Calu3 (cell line): ENCODE measurements at regions not wholly inside any gene's neighbourhood (a gene's known extent, or its start where the extent isn't known, plus 50 kb on each side); places are given as distances from the start of the nearest gene placed in this dataset.

Source experiments
- BruUV-seq: library from RNA; stranded (reverse); fragments of 400-500 nt; replicated peaks from 2 replicates; lab custom pipeline; 2021; lab: Mats Ljungman, UMichigan
- CTCF ChIA-PET: fragments of 300-600 bp; sonication (Branson Sonifier 250); formaldehyde crosslinking; loops from one replicate; lab custom pipeline; 2022; ENCODE audit warnings: antibody characterized with exemption; lab: Charles Lee
- DNase-seq: peaks from one replicate; pipeline ENCODE4 v3.0.0; 2022
- H3K27ac Mint-ChIP-seq: one replicate; pipeline ENCODE4 v1.8.0; 2022; ENCODE audit warnings: mixed read lengths; ENCODE audit not compliant: unreplicated experiment
- H3K27me3 Mint-ChIP-seq: one replicate; pipeline ENCODE4 v1.8.0; 2022; ENCODE audit warnings: mixed read lengths; ENCODE audit not compliant: unreplicated experiment
- H3K36me3 Mint-ChIP-seq: one replicate; pipeline ENCODE4 v1.8.0; 2022; ENCODE audit warnings: mild to moderate bottlenecking, moderate library complexity, mixed read lengths; ENCODE audit not compliant: insufficient read depth, unreplicated experiment
- H3K4me1 Mint-ChIP-seq: one replicate; pipeline ENCODE4 v1.8.0; 2022; ENCODE audit warnings: mild to moderate bottlenecking, low read depth, mixed read lengths; ENCODE audit not compliant: unreplicated experiment
- H3K4me3 Mint-ChIP-seq: one replicate; pipeline ENCODE4 v1.8.0; 2022; ENCODE audit warnings: mild to moderate bottlenecking, low read depth, moderate library complexity, mixed read lengths; ENCODE audit not compliant: unreplicated experiment
- H3K9me3 Mint-ChIP-seq: one replicate; pipeline ENCODE4 v1.8.0; 2022; ENCODE audit warnings: low read depth, mixed read lengths; ENCODE audit not compliant: unreplicated experiment
- CTCF ChIP-seq: fragments of 200-600 bp; IDR thresholded peaks from one replicate; pipeline ENCODE4 v1.8.0; 2022; ENCODE audit warnings: antibody characterized with exemption; ENCODE audit not compliant: unreplicated experiment
- intact Hi-C: fragments of 100-400 bp; cut with micrococcal nuclease; formaldehyde crosslinking; loops from one replicate; pipeline ENCODE4 v1.10.0; 2022; ENCODE audit not compliant: unreplicated experiment

- intact Hi-C loops, result no loop called here
- DNase-seq, result no peak
- Mint-ChIP-seq H3K4me3 (no peak overlapping the region), H3K9me3 (no peaks in the 10 kb centered on the region), H3K36me3 (no peaks in the 10 kb centered on the region), H3K4me1 (no peaks in the 10 kb centered on the region), H3K27me3 (peaks cover 87% of the 10 kb centered on the region), H3K27ac (no peak overlapping the region)
- CTCF ChIA-PET, result interaction anchor here (1.3 kb wide), 1 partner anchor 266 kb away, joined by 6 read pairs; no protein-coding TSS in a partner anchor
- TF ChIP-seq CTCF, result no peak
- no TSS peak for BruUV-seq
These were observed 258.6 kb upstream of the FOXF1 start for GRCh38 chr16:86251682-86252081.

DNA sequence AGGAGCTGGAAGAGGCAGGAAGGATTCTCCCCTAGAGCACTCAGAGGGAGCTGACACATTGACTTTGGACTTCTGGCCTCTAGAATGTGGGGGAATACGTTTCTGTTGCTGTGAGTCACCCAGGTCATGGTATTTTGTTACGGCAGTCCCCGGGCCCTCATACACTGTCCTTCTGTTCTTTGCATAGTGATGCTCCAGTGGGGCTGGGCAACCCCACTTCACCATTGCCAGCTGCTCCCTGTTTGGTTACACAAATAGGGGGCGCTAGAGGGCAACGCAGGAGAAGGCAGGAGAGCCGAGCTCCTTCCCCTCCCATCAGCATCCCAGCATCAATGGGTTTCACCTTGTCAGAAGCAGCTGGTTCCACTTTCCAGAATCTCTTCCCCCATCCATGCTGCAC is 257.7 kb upstream of the FOXF1 start:
- no peak overlapping the region for H3K4me3 Mint-ChIP-seq
- peak; percentile 53 for TF ChIP-seq CTCF
- peaks cover 87% of the 10 kb centered on the region for H3K27me3 Mint-ChIP-seq
- no peaks in the 10 kb centered on the region for H3K36me3 Mint-ChIP-seq
- CTCF ChIA-PET, result interaction anchor here (1.2 to 1.3 kb wide), 2 partner anchors 108 to 265 kb away, joined by 6 to 12 read pairs; no protein-coding TSS in a partner anchor
- no TSS peak for BruUV-seq
- DNase-seq, result peak; percentile 20
- H3K4me1 Mint-ChIP-seq, result no peaks in the 10 kb centered on the region
- H3K9me3 Mint-ChIP-seq, result no peaks in the 10 kb centered on the region
- intact Hi-C loops, result no loop called here
- H3K27ac Mint-ChIP-seq, result no peak overlapping the region

DNA sequence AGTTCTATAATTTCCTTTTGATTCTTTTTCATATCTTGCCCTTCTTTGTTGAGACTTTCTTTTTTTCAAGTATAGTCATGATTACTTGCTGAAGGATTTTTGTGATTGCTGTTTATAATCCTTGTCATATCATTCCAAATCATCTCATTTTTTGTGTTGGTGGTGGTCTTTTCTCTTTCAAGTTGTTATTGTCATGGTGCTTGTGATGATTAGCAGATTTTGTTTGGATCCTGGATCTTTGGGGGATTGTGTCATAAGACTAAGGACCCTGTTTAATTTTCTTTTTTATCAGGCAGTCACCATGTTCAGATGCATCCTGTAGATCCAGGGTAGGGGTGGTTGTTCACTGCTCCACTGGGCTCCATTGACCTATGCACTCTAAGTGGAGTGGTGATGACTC is 254.4 kb upstream of the FOXF1 start:
- no peaks in the 10 kb centered on the region for H3K4me1 Mint-ChIP-seq
- peaks cover 3% of the 10 kb centered on the region for H3K9me3 Mint-ChIP-seq
- no peaks in the 10 kb centered on the region for H3K36me3 Mint-ChIP-seq
- no peak overlapping the region for H3K4me3 Mint-ChIP-seq
- CTCF ChIA-PET, result interaction anchor here (0.5 to 1.5 kb wide), 2 partner anchors 17 to 1011 kb away, joined by 3 read pairs; no protein-coding TSS in a partner anchor
- no TSS peak for BruUV-seq
- DNase-seq, result no peak
- no peak overlapping the region for H3K27ac Mint-ChIP-seq
- peaks cover 85% of the 10 kb centered on the region for H3K27me3 Mint-ChIP-seq
- TF ChIP-seq CTCF, result no peak
- intact Hi-C loops, result no loop called here

DNA sequence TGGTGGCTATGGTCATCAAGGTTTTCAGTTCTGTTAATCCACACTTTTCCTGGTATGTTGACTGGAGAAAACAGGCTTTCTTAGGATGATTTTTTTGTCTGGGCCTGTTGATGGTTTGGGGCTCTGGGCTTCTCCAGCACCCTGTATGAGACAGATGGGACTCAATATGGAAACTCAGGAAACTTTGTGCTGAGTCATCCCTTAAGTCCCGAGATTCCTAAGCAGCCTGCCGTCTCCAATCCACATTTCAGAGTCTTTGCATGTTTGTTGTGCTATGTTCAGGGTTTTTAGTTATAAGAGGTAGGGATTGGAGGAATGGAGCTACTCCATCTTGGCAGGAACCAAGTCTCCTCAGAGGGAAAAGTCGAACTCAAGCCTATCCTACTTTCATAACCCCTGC is 253.3 kb upstream of the FOXF1 start:
- Mint-ChIP-seq H3K27me3 (peaks cover 81% of the 10 kb centered on the region), H3K4me3 (no peak overlapping the region), H3K4me1 (no peaks in the 10 kb centered on the region), H3K36me3 (no peaks in the 10 kb centered on the region), H3K27ac (no peak overlapping the region), H3K9me3 (peaks cover 7% of the 10 kb centered on the region)
- intact Hi-C loops, result no loop called here
- CTCF ChIA-PET, result no interaction called here
- no peak for TF ChIP-seq CTCF
- no peak for DNase-seq
- BruUV-seq, result no TSS peak
